ENCODE measurements at regions not wholly inside any gene's neighbourhood (a gene's known extent, or its start where the extent isn't known, plus 50 kb on each side); places are given as distances from the start of the nearest gene placed in this dataset.

- TF ChIP-seq POLR2AphosphoS5 (IDR thresholded peaks at IDR 0.05; ENCODE audit: low read depth, low read length) = no peak
- TF ChIP-seq POLR2A (IDR thresholded peaks at IDR 0.05; ENCODE audit: low read depth, low read length) = no peak
- TF ChIP-seq TAF1 (IDR thresholded peaks at IDR 0.05; ENCODE audit: low read depth, low read length) = no peak
- TF ChIP-seq POU2F2 (IDR thresholded peaks at IDR 0.05; ENCODE audit: low read depth, low read length) = no peak
- TF ChIP-seq PAX5 (IDR thresholded peaks at IDR 0.05; ENCODE audit: insufficient read depth, low read length, severe bottlenecking) = no peak
Measured at GRCh38 chr20:40016392-40016791, 672.6 kb downstream of the MAFB start.

Measured in GM12891 (cell line).